ENCODE measurements at regions not wholly inside any gene's neighbourhood (a gene's known extent, or its start where the extent isn't known, plus 50 kb on each side); places are given as distances from the start of the nearest gene placed in this dataset.
A peak's percentile ranks its signal among the peaks of the same experiment; 100 is the strongest.
"Not testable (repeated sequence)": the region's sequence is repeated elsewhere in the genome, so short reads cannot be mapped to it uniquely, and the experiment has no call there.

GRCh38 chr10:23965880-23966279 is 243.1 kb upstream of the KIAA1217 start:
- DNase-seq (ENCODE audit: low spot score) = no peak

GRCh38 chr10:23966504-23967051 is 242.4 kb upstream of the KIAA1217 start:
- DNase-seq (ENCODE audit: low spot score) = no peak

GRCh38 chr10:23968301-23968700 is 240.6 kb upstream of the KIAA1217 start:
- DNase-seq (ENCODE audit: low spot score) = peak; percentile 34

GRCh38 chr10:23974746-23975272 is 234.1 kb upstream of the KIAA1217 start:
- no peak for DNase-seq (ENCODE audit: low spot score)

GRCh38 chr10:23975431-23975830 is 233.5 kb upstream of the KIAA1217 start:
- no peak for DNase-seq (ENCODE audit: low spot score)

- DNase-seq (ENCODE audit: low spot score) = no peak
Observed at GRCh38 chr10:23976275-23976674, 232.7 kb upstream of the KIAA1217 start.

- DNase-seq (ENCODE audit: low spot score) = no peak
Observed at GRCh38 chr10:23978317-23978716, 230.6 kb upstream of the KIAA1217 start.

GRCh38 chr10:23980094-23980493 is 228.8 kb upstream of the KIAA1217 start:
- DNase-seq (ENCODE audit: low spot score) = no peak

- no peak for DNase-seq (ENCODE audit: low spot score)
Observed at GRCh38 chr10:23981520-23982309, 227.2 kb upstream of the KIAA1217 start.

- not testable (repeated sequence) for DNase-seq (ENCODE audit: low spot score)
Observed at GRCh38 chr10:23984405-23984804, 224.5 kb upstream of the KIAA1217 start.

- DNase-seq (ENCODE audit: low spot score) = no peak
Observed at GRCh38 chr10:23988006-23988405, 220.9 kb upstream of the KIAA1217 start.

GRCh38 chr10:23994459-23995046 is 214.4 kb upstream of the KIAA1217 start:
- DNase-seq (ENCODE audit: low spot score) = peak; percentile 60

GRCh38 chr10:23999445-23999844 is 209.5 kb upstream of the KIAA1217 start:
- no peak for DNase-seq (ENCODE audit: low spot score)

GRCh38 chr10:24000271-24000813 is 208.6 kb upstream of the KIAA1217 start:
- DNase-seq (ENCODE audit: low spot score) = no peak

- no peak for DNase-seq (ENCODE audit: low spot score)
Observed at GRCh38 chr10:24006741-24007140, 202.2 kb upstream of the KIAA1217 start.

- no peak for DNase-seq (ENCODE audit: low spot score)
Observed at GRCh38 chr10:24007359-24007758, 201.6 kb upstream of the KIAA1217 start.

GRCh38 chr10:24008164-24009091 is 200.5 kb upstream of the KIAA1217 start:
- peak; percentile 59 for DNase-seq (ENCODE audit: low spot score)

- DNase-seq (ENCODE audit: low spot score) = no peak
Observed at GRCh38 chr10:24009115-24009514, 199.8 kb upstream of the KIAA1217 start.

- no peak for DNase-seq (ENCODE audit: low spot score)
Observed at GRCh38 chr10:24009736-24010135, 199.2 kb upstream of the KIAA1217 start.

GRCh38 chr10:24010436-24010970 is 198.4 kb upstream of the KIAA1217 start:
- no peak for DNase-seq (ENCODE audit: low spot score)

- no peak for DNase-seq (ENCODE audit: low spot score)
Observed at GRCh38 chr10:24012249-24012803, 196.6 kb upstream of the KIAA1217 start.
